ENCODE measurements at regions not wholly inside any gene's neighbourhood (a gene's known extent, or its start where the extent isn't known, plus 50 kb on each side); places are given as distances from the start of the nearest gene placed in this dataset.

DNA sequence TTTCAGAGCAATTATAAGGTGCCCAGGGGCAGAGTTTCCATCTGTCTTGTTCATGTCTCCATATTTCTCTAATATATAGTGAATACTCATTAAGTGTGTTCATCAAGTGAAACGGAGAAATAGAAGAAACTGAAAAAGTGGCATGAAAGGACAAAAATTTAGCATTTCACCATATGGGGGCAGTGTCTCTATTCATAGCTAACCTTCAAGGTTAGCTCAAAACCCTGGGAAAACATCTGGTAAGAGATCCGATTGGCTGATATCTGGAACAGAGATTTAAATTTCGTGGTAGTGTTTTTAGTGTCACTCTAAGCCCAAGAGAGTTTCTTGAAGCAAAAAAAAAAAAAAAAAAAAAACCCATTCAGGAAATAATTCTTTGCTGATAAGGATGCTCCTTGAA, 367.5 kb downstream of the DAD1 start (continued):
- TF ChIP-seq EZH2 (IDR thresholded peaks at IDR 0.05; ENCODE audit: low read depth, low read length, severe bottlenecking) (no peak), SIX5 (IDR thresholded peaks at IDR 0.05; ENCODE audit: low read depth, low read length) (no peak), CEBPB (IDR thresholded peaks at IDR 0.05; ENCODE audit: low read depth, low read length) (no peak)
